IMR-90 (cell line): ENCODE measurements at regions not wholly inside any gene's neighbourhood (a gene's known extent, or its start where the extent isn't known, plus 50 kb on each side); places are given as distances from the start of the nearest gene placed in this dataset.

Source experiments
- ATAC-seq: fragments of 200-7000 bp; cut with Tn5 transposase; 2 replicates; pipeline ENCODE4 v1.9.1; 2020; ENCODE audit warnings: low read depth, mild to moderate bottlenecking, moderate library complexity
- BruUV-seq: library from RNA; stranded (reverse); fragments of 400-500 nt; replicated peaks from 2 replicates; lab custom pipeline; 2021; lab: Mats Ljungman, UMichigan
- CTCF ChIA-PET: fragments of 300-600 bp; formaldehyde crosslinking; extraction: SDS; loops from one replicate; lab custom pipeline; 2021; ENCODE audit warnings: antibody characterized with exemption; lab: Yijun Ruan, JAX
- POLR2A ChIA-PET: fragments of 300-600 bp; sonication (Branson Sonifier 250); formaldehyde crosslinking; loops from one replicate; lab custom pipeline; 2022; ENCODE audit warnings: antibody characterized with exemption; ENCODE audit not compliant: unreplicated experiment; lab: Charles Lee
- DNase-seq: peaks from one replicate; pipeline ENCODE4 v3.0.0; 2013
- H2AFZ ChIP-seq: replicated peaks from 2 replicates; pipeline ENCODE3; 2013; ENCODE audit warnings: low read length, mild to moderate bottlenecking; ENCODE audit not compliant: poor library complexity
- H2AK5ac ChIP-seq: 2 replicates; pipeline ENCODE4 v1.6.1; 2013; ENCODE audit warnings: low read depth, low read length, inconsistent platforms
- H2AK9ac ChIP-seq: replicated peaks from 2 replicates; pipeline ENCODE3; 2013; ENCODE audit warnings: mild to moderate bottlenecking, low read depth, low read length, moderate library complexity; ENCODE audit not compliant: poor library complexity
- H2BK120ac ChIP-seq: 2 replicates; pipeline ENCODE4 v1.6.1; 2013; ENCODE audit warnings: low read depth, low read length, inconsistent platforms
- H2BK15ac ChIP-seq: 3 replicates; pipeline ENCODE4 v1.6.1; 2013; ENCODE audit warnings: low read depth, low read length, inconsistent platforms
- H2BK20ac ChIP-seq: 2 replicates; pipeline ENCODE4 v1.6.1; 2013; ENCODE audit warnings: low read depth, mild to moderate bottlenecking, inconsistent platforms, low read length, moderate library complexity
- H2BK5ac ChIP-seq: 2 replicates; pipeline ENCODE4 v1.6.1; 2013; ENCODE audit warnings: mild to moderate bottlenecking, low read depth, low read length, inconsistent platforms; ENCODE audit not compliant: poor library complexity, severe bottlenecking
- H3K14ac ChIP-seq: replicated peaks from 2 replicates; pipeline ENCODE4 v1.6.1; 2013; ENCODE audit warnings: low read depth, low read length, inconsistent platforms
- H3K18ac ChIP-seq: 2 replicates; pipeline ENCODE4 v1.6.1; 2013; ENCODE audit warnings: low read depth, low read length, control low read depth
- H3K23ac ChIP-seq: 2 replicates; pipeline ENCODE4 v1.6.1; 2013; ENCODE audit warnings: low read depth, low read length, inconsistent platforms
- H3K27ac ChIP-seq: 2 replicates; pipeline ENCODE4 v1.5.1; 2013; ENCODE audit warnings: mild to moderate bottlenecking, control low read depth, low read length; ENCODE audit not compliant: insufficient read depth
- H3K27me3 ChIP-seq: 2 replicates; pipeline ENCODE4 v1.6.1; 2013; ENCODE audit warnings: low read length; ENCODE audit not compliant: control insufficient read depth, insufficient read depth
- H3K36me3 ChIP-seq: 2 replicates; pipeline ENCODE4 v1.6.1; 2013; ENCODE audit warnings: low read length, mixed read lengths; ENCODE audit not compliant: control insufficient read depth, insufficient read depth
- H3K4ac ChIP-seq: 2 replicates; pipeline ENCODE4 v1.6.1; 2013; ENCODE audit warnings: low read depth, low read length, inconsistent platforms
- H3K4me1 ChIP-seq: 2 replicates; pipeline ENCODE4 v1.6.1; 2013; ENCODE audit warnings: low read length, mixed read lengths; ENCODE audit not compliant: control insufficient read depth, insufficient read depth
- H3K4me2 ChIP-seq: 2 replicates; pipeline ENCODE4 v1.6.1; 2013; ENCODE audit warnings: low read depth, mild to moderate bottlenecking, control low read depth, low read length, moderate library complexity
- H3K4me3 ChIP-seq: 2 replicates; pipeline ENCODE4 v1.5.1; 2013; ENCODE audit warnings: low read depth, mild to moderate bottlenecking, control low read depth, low read length, moderate library complexity; ENCODE audit not compliant: insufficient read depth
- H3K56ac ChIP-seq: 2 replicates; pipeline ENCODE4 v1.6.1; 2013; ENCODE audit warnings: low read length, inconsistent platforms; ENCODE audit not compliant: insufficient read depth; ENCODE audit errors: extremely low read depth
- H3K79me1 ChIP-seq, 2 experiments: 2 replicates each; pipeline ENCODE4 v1.6.1; 2013; ENCODE audit warnings: low read length in 2 of 2, inconsistent platforms in 1 of 2, low read depth in 1 of 2
- H3K9ac ChIP-seq: 2 replicates; pipeline ENCODE4 v1.6.1; 2013; ENCODE audit warnings: low read depth, low read length, control low read depth
- H3K9me1 ChIP-seq: 2 replicates; pipeline ENCODE4 v1.6.1; 2013; ENCODE audit warnings: low read length, inconsistent platforms; ENCODE audit not compliant: insufficient read depth
- H3K9me3 ChIP-seq: 2 replicates; pipeline ENCODE4 v1.6.1; 2013; ENCODE audit warnings: low read length; ENCODE audit not compliant: control insufficient read depth, insufficient read depth
- H4K20me1 ChIP-seq: 2 replicates; pipeline ENCODE4 v1.6.1; 2013; ENCODE audit warnings: low read length, inconsistent platforms; ENCODE audit not compliant: insufficient read depth
- H4K5ac ChIP-seq: 2 replicates; pipeline ENCODE4 v1.6.1; 2013; ENCODE audit warnings: mild to moderate bottlenecking, low read depth, low read length, control low read depth
- H4K8ac ChIP-seq, 2 experiments: 2 replicates each; pipeline ENCODE4 v1.6.1; 2013; ENCODE audit warnings: low read depth in 2 of 2, low read length in 2 of 2, control low read depth in 1 of 2, inconsistent platforms in 1 of 2
- H4K91ac ChIP-seq: 2 replicates; pipeline ENCODE4 v1.6.1; 2013; ENCODE audit warnings: low read depth, low read length, inconsistent platforms; ENCODE audit not compliant: insufficient read depth
- CHD1 ChIP-seq: IDR thresholded peaks from 2 replicates; pipeline ENCODE4 v1.6.1; 2012; ENCODE audit warnings: low read depth, low read length, improper control_type of control experiment
- MAFK ChIP-seq: IDR thresholded peaks from 2 replicates; pipeline ENCODE4 v1.6.1; 2012; ENCODE audit warnings: low read depth, low read length, improper control_type of control experiment
- NFE2L2 ChIP-seq: fragments of 150-350 bp; IDR thresholded peaks from 2 replicates; pipeline ENCODE4 v1.6.1; 2016; ENCODE audit warnings: low read depth, mild to moderate bottlenecking, low read length
- POLR2A ChIP-seq: IDR thresholded peaks from 2 replicates; pipeline ENCODE4 v1.6.1; 2012; ENCODE audit warnings: mild to moderate bottlenecking, low read depth, low read length
- RAD21 ChIP-seq: IDR thresholded peaks from 2 replicates; pipeline ENCODE4 v1.6.1; 2012; ENCODE audit warnings: low read length, improper control_type of control experiment
- RCOR1 ChIP-seq: IDR thresholded peaks from 2 replicates; pipeline ENCODE4 v1.6.1; 2012; ENCODE audit warnings: mild to moderate bottlenecking, low read length, improper control_type of control experiment; ENCODE audit not compliant: insufficient replicate concordance
- RFX5 ChIP-seq: IDR thresholded peaks from 2 replicates; pipeline ENCODE4 v1.8.0; 2012; ENCODE audit warnings: low read depth, mild to moderate bottlenecking, low read length, moderate library complexity
- SMC3 ChIP-seq: fragments of 150-350 bp; IDR thresholded peaks from 2 replicates; pipeline ENCODE4 v1.6.1; 2016; ENCODE audit warnings: low read depth, mild to moderate bottlenecking, antibody characterized with exemption, low read length, moderate library complexity
- WGBS, 2 experiments: methylation state at CpG; one replicate each; pipeline versions ENCODE4 v1.1.5 to v1.1.7; 2013; ENCODE audit warnings: missing lambda C conversion rate in 2 of 2; ENCODE audit not compliant: insufficient read length in 1 of 2; ENCODE audit errors: extremely low coverage in 2 of 2; 5-methylcytosine and 5-hydroxymethylcytosine counted together
- dilution Hi-C: fragments of 300-500 bp; cut with HindIII; formaldehyde crosslinking; loops from one replicate; pipeline ENCODE4 v1.14.3; 2018; ENCODE audit warnings: low sequenced_read_pairs; ENCODE audit not compliant: unreplicated experiment
- in situ Hi-C: fragments of 300-500 bp; cut with MboI; formaldehyde crosslinking; loops from 3 replicates; pipeline ENCODE4 v1.14.3; 2019; ENCODE audit warnings: low sequenced_read_pairs, inconsistent platforms, mixed read lengths
- intact Hi-C: fragments of 100-400 bp; cut with micrococcal nuclease; formaldehyde crosslinking; loops from 2 replicates; pipeline ENCODE4 v1.10.0; 2022
- TF ChIP-seq, protein P1 (sequence below): conservative IDR thresholded peaks from 2 replicates; pipeline ENCODE4 v1.5.1; 2012; ENCODE audit warnings: mild to moderate bottlenecking, low read depth, low read length, improper control_type of control experiment
- TF ChIP-seq, protein P2 (sequence below): fragments of 150-350 bp; IDR thresholded peaks from 2 replicates; pipeline ENCODE4 v1.6.1; 2017; ENCODE audit warnings: mild to moderate bottlenecking, antibody characterized with exemption, low read length, low read depth
- TF ChIP-seq, protein P3 (sequence below): fragments of 150-350 bp; IDR thresholded peaks from 2 replicates; pipeline ENCODE4 v1.6.1; 2016; ENCODE audit warnings: low read depth, mild to moderate bottlenecking, low read length, moderate library complexity, borderline replicate concordance

DNA sequence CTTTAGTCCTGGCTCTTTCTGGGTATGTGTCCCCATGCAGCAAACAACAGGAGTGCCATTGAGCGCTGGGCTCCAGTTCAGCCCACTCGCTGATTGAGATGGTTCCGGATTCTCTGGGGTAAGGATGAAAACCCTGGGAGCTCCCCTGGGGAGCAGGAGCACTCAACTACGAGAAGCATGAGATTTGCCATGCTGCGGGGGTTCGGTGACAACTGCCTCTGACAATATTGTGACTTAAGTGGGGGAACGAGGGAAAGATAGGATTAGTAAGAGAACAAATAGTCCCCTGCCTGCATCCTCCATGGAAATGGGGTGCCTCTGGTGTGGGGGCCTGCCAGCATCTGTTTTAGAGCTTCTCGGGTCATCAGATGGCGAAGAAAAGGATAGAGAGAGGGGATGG, 123.6 kb upstream of the IPO9 start (continued):
- TF ChIP-seq, protein P1, sequence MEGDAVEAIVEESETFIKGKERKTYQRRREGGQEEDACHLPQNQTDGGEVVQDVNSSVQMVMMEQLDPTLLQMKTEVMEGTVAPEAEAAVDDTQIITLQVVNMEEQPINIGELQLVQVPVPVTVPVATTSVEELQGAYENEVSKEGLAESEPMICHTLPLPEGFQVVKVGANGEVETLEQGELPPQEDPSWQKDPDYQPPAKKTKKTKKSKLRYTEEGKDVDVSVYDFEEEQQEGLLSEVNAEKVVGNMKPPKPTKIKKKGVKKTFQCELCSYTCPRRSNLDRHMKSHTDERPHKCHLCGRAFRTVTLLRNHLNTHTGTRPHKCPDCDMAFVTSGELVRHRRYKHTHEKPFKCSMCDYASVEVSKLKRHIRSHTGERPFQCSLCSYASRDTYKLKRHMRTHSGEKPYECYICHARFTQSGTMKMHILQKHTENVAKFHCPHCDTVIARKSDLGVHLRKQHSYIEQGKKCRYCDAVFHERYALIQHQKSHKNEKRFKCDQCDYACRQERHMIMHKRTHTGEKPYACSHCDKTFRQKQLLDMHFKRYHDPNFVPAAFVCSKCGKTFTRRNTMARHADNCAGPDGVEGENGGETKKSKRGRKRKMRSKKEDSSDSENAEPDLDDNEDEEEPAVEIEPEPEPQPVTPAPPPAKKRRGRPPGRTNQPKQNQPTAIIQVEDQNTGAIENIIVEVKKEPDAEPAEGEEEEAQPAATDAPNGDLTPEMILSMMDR = no peak
- no peak for TF ChIP-seq POLR2A

DNA sequence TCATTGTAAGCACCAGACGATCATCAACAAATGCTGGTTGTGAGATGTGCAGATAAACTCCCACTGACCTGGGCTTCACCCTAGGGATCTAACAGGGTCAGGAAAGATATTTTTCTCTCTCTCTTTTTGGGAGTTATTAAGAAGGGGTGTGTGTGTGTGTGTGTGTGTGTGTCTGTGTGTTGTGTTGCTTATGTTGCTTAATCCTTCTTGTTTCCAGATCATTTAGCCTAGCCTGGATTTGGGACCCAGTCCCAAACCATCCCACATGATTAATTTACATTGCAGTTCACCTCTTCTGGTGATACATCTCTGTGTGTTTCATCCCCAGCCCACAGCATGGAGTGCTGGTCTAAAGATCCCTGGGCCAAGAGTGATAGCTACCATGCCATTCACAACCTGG, 122.8 kb upstream of the IPO9 start:
- Histone ChIP-seq H3K14ac (no peak overlapping the region), H3K18ac (no peak overlapping the region), H4K8ac (peak overlapping the region in 1 of 2 experiments; percentile 12; a peak in 1 of 4 replicates), H2BK15ac (no peak overlapping the region), H3K4ac (no peak overlapping the region), H4K20me1 (peaks cover 75% of the 10 kb centered on the region), H2BK120ac (no peak overlapping the region), H3K27me3 (no peaks in the 10 kb centered on the region), H4K91ac (no peak overlapping the region), H3K9ac (no peak overlapping the region), H3K56ac (no peak overlapping the region), H3K23ac (no peak overlapping the region), H2AK9ac (no peak overlapping the region), H3K4me1 (peaks cover 30% of the 10 kb centered on the region), H4K5ac (no peak overlapping the region), H3K9me1 (peaks cover 30% of the 10 kb centered on the region), H3K27ac (no peak overlapping the region), H3K4me3 (no peak overlapping the region), H3K36me3 (peaks cover 4% of the 10 kb centered on the region; the same call in 1 of the 2 replicates), H2AFZ (no peak overlapping the region), H3K79me1 (peaks cover 65 to 98% of the 10 kb centered on the region in 2 experiments), H2BK20ac (no peak overlapping the region), H2BK5ac (peak overlapping the region; percentile 4), H3K4me2 (no peak overlapping the region), H2AK5ac (no peak overlapping the region), H3K9me3 (no peaks in the 10 kb centered on the region)
- 80% methylated on average over 1 of the region's 1 CpG; no CpG with 5 or more reads in 1 of the 2 experiments for WGBS, 2 experiments
- no TSS peak for BruUV-seq
- ChIA-PET CTCF (no interaction called here), POLR2A (no interaction called here)
- in situ Hi-C loops (loop anchor here (5.0 kb wide), 1 partner anchor 149 kb away; no protein-coding TSS in a partner anchor), dilution Hi-C loops (no loop called here), intact Hi-C loops (no loop called here)
- DNase-seq = no peak
- ATAC-seq = no peak
- no peak for TF ChIP-seq RFX5
- TF ChIP-seq SMC3 = no peak
- no peak for TF ChIP-seq RAD21
- no peak for TF ChIP-seq NFE2L2
- TF ChIP-seq, protein P2, sequence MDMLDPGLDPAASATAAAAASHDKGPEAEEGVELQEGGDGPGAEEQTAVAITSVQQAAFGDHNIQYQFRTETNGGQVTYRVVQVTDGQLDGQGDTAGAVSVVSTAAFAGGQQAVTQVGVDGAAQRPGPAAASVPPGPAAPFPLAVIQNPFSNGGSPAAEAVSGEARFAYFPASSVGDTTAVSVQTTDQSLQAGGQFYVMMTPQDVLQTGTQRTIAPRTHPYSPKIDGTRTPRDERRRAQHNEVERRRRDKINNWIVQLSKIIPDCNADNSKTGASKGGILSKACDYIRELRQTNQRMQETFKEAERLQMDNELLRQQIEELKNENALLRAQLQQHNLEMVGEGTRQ = no peak
- TF ChIP-seq MAFK = no peak
- TF ChIP-seq, protein P3, sequence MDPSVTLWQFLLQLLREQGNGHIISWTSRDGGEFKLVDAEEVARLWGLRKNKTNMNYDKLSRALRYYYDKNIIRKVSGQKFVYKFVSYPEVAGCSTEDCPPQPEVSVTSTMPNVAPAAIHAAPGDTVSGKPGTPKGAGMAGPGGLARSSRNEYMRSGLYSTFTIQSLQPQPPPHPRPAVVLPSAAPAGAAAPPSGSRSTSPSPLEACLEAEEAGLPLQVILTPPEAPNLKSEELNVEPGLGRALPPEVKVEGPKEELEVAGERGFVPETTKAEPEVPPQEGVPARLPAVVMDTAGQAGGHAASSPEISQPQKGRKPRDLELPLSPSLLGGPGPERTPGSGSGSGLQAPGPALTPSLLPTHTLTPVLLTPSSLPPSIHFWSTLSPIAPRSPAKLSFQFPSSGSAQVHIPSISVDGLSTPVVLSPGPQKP = no peak
- TF ChIP-seq CHD1 = no peak
- no peak for TF ChIP-seq RCOR1
- TF ChIP-seq, protein P1 = no peak
